ENCODE measurements at regions not wholly inside any gene's neighbourhood (a gene's known extent, or its start where the extent isn't known, plus 50 kb on each side); places are given as distances from the start of the nearest gene placed in this dataset.

DNA sequence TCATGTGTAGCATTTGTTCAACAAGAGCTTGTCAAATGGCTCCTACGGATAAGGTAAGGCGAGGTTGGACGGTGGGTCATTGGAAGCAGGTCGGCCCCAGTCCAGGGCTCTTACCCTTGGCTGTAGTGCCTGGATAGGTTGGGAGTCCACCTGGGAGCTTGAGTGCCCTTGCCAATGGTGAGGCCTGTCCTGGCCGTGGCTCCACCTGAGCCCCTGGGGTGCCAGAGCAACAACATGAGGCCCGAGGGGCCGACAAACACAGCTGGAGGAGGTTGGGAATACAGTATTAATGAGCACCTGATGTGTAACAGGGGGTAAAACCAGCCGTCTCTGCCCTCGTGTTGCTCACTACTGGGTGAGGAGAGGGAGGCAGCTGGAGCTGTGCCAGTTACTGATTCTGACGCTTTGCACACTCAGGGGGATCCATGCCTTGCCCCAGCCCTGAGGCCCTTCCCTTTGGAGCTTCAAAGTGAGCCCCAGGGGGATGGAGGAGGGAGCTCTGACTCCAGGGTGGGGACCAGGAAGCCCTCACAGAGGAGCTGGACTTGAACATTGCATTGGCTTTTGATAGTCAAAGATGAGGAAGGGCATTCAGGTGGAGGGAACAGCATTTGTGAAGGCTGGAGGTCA lies 87.2 kb downstream of the RHOB start:
- TF ChIP-seq NPAS2 (CRISPR knock-in tag; IDR thresholded peaks at IDR 0.05; ENCODE audit: borderline replicate concordance) (no peak), CBX8 (IDR thresholded peaks at IDR 0.05) (no peak), CHD2 (IDR thresholded peaks at IDR 0.05; ENCODE audit: low read length, partially characterized antibody) (no peak), EP300 (IDR thresholded peaks at IDR 0.05) (no peak), MYC (IDR thresholded peaks at IDR 0.05; ENCODE audit: borderline replicate concordance, low read length) (no peak), CEBPB (IDR thresholded peaks at IDR 0.05) (no peak), POLR2A (IDR thresholded peaks at IDR 0.05; ENCODE audit: low read length) (no peak), PHF8 (IDR thresholded peaks at IDR 0.05; ENCODE audit: borderline replicate concordance, low read depth) (no peak), NFE2L2 (conservative IDR thresholded peaks at IDR 0.05; ENCODE audit: low read length) (no peak), HDAC2 (IDR thresholded peaks at IDR 0.05) (no peak)
- TF ChIP-seq, protein P1, sequence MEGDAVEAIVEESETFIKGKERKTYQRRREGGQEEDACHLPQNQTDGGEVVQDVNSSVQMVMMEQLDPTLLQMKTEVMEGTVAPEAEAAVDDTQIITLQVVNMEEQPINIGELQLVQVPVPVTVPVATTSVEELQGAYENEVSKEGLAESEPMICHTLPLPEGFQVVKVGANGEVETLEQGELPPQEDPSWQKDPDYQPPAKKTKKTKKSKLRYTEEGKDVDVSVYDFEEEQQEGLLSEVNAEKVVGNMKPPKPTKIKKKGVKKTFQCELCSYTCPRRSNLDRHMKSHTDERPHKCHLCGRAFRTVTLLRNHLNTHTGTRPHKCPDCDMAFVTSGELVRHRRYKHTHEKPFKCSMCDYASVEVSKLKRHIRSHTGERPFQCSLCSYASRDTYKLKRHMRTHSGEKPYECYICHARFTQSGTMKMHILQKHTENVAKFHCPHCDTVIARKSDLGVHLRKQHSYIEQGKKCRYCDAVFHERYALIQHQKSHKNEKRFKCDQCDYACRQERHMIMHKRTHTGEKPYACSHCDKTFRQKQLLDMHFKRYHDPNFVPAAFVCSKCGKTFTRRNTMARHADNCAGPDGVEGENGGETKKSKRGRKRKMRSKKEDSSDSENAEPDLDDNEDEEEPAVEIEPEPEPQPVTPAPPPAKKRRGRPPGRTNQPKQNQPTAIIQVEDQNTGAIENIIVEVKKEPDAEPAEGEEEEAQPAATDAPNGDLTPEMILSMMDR (IDR thresholded peaks at IDR 0.05): no peak

Data from A549 (cell line).